Ammon's horn (tissue), 1 donor: ENCODE measurements at regions not wholly inside any gene's neighbourhood (a gene's known extent, or its start where the extent isn't known, plus 50 kb on each side); places are given as distances from the start of the nearest gene placed in this dataset.
"Not testable (repeated sequence)": the region's sequence is repeated elsewhere in the genome, so short reads cannot be mapped to it uniquely, and the experiment has no call there.

Source experiments
- DNase-seq: peaks from one replicate; pipeline ENCODE4 v3.0.0-alpha.2; 2016; ENCODE audit warnings: low spot score

DNA sequence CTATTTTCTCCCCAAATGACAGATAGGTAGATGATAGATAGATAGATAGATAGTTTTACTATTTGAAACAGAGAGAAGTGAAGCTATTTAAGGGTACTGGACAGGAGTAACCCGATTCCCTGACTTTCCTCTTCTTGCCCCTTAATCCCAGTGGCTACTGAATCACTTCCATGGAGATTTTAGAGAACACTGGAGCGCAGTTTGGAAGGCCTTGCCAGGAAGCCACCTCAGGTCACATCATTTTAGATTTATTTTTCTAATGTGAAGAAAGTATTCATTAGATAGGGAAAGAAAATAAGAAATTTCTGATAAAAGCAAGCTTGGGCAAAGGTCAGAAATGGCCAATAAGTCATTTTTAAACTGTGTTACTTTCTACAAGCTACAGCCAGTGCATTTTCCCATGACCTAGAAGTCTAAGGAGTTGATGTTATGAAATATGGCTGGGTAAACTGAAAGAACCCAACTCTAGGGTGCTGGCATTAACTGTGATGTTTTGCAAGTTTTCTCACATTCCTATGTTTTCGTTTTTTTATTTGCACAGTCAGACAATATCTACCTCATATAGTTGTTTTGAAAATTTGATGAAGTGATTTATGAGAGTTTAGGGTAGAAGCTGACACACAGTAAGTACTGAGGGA is 544.7 kb upstream of the PTGER4 start:
- no peak for DNase-seq

GRCh38 chr5:40124367-40124766 is 555.3 kb upstream of the PTGER4 start:
- DNase-seq = no peak

DNA sequence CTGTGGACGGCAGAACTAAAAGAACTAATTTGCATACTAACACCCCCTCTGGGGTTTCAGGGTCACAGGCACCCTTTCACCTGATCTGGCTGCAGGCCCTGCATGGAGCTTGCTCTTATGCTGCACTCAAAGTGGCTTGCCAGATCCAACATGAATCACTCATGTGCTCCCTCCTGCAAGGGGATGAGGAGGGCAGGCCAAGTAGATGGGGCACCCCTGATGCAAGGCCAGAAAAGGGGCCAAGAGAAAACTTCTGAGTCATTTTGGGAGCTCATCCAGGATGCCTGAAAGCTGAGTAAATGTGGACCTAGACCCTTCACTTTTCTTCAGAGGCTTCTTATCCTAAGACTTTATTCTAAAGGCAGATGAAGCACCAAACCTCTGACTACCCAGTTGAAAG is 558.5 kb upstream of the PTGER4 start:
- no peak for DNase-seq

- DNase-seq = no peak
These were observed 566.8 kb upstream of the PTGER4 start for GRCh38 chr5:40112875-40113274.

- not testable (repeated sequence) for DNase-seq
These were observed 568.7 kb upstream of the PTGER4 start for GRCh38 chr5:40111036-40111435.

DNA sequence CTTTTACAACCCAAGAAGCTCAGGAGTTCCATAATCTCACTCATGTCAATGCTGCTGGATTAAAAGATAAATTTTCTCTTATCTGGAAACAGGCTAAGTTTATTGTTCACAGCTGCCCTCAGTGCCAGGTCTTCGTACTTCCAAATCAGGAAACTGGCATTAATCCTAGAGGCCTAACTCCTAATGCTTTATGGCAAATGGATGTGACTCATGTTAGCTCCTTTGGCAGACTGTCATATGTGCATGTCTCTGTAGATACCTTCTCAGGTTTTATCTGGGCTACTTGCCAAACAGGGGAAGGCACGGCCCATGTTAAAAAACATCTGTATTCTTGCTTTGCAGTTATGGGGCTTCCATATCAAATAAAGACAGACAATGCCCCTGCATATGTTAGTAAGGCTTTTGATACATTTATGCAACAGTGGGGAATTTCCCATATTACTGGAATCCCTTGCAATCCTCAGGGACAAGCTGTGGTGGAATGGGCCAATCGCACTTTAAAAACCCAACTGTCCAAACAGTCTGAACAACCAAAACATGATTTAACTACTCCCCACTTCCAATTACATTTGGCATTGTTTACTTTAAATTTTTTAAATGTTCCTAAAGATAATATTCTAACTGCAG is 570.8 kb upstream of the PTGER4 start:
- not testable (repeated sequence) for DNase-seq

DNA sequence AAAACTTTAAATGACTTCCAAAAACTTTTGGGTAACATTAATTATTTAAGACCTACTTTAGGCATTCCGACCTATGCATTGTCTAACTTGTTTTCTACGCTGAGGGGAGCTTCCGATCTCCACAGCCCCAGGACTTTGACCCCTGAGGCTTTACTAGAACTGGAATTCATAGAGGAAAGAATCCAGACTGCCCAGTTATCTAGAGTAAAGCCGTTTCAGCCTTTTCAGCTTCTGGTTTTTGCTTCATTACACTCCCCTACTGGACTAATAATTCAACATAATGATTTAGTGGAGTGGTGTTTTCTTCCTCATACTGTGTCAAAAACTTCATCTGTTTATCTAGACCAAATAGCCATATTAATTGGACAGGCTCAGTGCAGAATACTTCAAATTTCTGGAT is 571.9 kb upstream of the PTGER4 start:
- DNase-seq = not testable (repeated sequence)

GRCh38 chr5:40106847-40107246 is 572.9 kb upstream of the PTGER4 start:
- no peak for DNase-seq

DNA sequence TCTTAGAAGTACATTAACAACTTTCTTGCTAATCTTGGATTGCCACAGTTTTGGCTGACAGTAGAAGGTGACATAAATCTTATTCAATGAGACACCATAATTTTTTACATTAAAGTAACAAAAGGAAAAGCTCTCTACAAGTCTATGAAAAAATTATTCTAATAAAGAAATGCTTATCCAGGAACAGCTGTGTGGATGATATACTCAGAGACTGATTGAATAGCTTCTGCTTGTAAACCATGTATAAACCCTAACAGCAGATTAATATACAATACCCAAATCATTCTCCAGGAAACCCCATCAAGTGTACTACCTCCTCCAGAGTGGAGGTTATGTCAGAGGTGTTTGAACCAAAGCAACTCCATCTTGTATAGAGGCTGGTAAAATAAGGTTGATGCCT is 581.4 kb upstream of the PTGER4 start:
- no peak for DNase-seq

GRCh38 chr5:40093550-40093949 is 586.2 kb upstream of the PTGER4 start:
- no peak for DNase-seq

DNA sequence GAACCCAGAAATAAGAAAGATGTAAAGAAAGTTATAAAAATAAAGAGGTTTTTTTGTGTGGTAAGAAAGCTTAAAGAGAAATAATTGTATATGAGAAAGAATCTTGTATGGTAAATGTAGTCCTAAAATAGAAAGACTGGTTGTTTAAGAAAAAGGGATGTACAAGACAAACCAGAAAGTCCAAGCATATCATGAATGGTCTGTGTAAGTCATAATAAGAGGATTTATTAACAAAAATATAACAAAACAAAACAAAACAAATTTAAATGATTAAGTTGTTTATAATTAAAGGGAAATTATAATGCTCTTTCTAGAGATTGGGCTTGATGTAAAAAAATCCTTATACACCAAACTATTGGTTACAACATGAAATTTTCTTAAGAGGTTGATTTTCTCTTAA is 590.4 kb upstream of the PTGER4 start:
- DNase-seq = no peak

DNA sequence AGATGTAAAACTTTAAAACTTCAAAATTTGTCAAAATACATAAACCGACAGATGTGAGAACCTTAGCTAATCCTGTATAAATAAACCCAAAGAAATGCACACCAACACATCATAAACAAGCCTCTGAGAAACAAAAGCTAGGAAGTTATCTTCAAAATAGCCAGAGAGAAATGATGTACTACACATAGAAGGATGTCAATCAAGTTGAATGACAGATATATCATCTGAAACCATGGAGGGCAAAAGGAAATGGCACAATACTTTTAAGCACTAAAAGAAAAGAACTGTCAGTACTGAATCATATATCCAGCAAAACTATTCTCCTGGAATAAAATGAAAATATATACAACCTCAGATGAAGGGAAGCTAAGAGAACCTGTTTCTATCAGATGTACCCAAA is 595.1 kb upstream of the PTGER4 start:
- no peak for DNase-seq

- no peak for DNase-seq
These were observed 597.4 kb upstream of the PTGER4 start for GRCh38 chr5:40082313-40082712.

- DNase-seq = no peak
These were observed 599.5 kb upstream of the PTGER4 start for GRCh38 chr5:40080191-40080590.

DNA sequence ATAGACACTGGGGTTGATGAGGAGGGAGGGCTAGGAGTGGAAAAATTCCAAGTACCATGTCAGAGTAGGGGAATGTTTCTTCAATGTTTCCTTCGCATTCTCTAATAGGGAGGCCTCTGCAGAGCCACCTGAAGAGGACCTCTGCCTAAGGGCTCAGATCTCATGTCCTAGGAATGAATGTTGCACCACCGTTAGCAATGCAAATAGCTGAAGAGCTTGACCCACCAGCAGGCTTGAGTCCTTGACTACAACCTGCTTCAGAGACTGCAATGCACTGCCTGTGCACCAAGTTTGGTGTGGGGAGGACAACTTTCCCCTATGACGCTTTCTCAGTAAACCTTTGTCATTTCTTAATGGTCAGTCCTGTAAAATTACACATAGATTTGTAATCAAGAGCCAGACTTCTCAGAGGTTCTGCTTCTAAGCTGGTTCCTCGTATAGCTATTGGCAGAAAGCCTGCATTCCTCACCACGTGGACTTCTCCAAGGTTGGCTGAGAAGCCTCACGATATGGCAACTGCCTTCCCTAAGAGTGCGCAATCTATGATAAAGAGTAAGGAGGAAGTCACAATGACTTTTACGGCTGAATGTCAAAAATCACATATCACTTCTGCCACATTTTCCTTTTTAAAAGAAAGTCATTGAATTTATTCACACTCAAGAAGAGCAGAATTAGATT is 600.7 kb upstream of the PTGER4 start:
- DNase-seq = no peak

DNA sequence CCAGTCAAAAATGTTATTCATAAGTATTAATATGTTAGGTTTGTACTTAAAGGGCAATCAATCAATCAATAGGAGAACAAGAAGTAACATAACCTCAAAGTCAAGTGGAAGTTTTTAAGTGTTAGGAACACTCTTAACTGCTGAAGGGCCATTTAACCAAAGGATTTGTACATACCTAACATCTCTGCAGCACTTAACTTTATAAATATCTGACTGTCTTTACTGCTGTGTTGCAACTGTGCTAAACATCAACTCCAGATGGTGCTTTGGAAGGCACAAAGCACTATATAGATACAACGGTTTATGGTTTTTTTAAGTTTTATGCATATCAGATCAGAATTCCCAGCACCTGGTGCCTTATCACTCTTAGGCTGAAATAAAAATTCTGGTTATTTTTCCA is 604.9 kb upstream of the PTGER4 start:
- DNase-seq = no peak

DNA sequence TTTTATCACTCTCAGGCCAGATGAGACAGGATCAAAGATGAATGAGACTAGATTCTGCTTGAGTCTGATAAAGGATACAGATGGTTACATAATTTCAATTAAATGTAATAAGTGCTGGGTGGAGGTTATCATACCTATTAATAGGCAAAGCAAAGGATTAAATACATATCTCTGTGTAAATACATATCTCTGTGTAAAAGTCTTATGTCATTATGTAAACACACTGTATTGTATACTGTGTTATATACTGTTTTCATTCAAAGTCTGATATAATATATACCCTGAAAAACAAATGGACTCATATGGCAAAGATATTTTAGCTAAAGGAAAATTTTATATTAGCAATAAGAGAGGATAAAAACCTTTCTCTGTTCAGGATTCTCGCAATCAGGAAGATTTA is 605.8 kb upstream of the PTGER4 start:
- no peak for DNase-seq

DNA sequence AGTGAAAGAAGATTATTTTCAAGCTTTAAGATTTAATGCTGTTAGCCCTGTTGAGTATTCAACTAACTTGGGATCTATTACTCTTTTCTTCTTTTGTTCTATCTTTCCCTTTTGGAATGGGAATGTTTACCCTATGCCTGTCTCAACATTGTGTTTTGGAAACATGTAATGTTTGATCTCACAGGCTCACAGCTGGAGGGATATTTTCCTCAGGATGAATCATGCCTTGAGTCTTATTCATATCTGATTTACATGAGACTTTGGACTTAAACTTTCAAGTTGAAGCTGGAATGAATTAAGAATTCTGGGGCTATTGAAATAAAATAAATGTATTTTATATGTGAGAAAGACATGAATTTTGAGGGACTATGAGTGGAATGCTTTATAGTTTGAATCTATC is 607.8 kb upstream of the PTGER4 start:
- DNase-seq = no peak

DNA sequence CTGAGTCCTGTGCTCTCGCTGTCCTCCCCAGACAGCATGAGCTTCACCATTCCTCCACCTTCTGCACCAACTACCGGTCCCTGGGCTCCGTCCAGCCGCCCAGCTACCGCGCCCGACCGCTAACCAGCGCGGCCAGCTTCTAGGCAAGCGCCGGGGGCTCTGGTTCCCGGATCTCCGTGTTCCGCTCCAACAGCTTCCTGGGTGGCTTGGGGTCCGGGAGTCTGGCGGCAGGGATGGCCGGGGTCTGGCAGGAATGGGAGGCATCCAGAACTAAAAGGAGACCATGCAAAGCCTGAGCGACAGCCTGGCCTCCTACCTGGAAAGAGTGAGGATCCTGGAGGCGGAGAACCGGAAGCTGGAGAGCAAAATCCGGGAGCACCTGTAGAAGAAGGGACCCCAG is 613.1 kb upstream of the PTGER4 start:
- no peak for DNase-seq

DNA sequence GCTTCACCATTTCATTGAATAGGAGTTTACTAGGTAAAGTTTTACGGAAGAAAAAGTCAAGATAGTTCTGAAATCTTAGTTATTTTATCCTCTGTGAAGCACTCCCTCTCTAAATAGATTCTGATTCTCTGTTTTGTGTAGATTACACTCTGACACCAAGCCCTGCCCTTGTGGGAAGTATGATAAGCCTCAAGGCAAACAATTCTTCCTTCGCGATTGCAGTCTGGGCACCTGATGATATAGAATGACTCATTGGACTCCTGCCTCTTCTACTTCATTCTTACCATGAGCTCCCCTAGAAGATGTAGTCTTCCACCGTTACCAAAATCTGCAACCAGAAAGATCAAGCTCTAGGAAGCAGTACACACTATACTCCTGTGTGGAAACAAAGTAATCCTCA is 626.9 kb upstream of the PTGER4 start:
- no peak for DNase-seq

DNA sequence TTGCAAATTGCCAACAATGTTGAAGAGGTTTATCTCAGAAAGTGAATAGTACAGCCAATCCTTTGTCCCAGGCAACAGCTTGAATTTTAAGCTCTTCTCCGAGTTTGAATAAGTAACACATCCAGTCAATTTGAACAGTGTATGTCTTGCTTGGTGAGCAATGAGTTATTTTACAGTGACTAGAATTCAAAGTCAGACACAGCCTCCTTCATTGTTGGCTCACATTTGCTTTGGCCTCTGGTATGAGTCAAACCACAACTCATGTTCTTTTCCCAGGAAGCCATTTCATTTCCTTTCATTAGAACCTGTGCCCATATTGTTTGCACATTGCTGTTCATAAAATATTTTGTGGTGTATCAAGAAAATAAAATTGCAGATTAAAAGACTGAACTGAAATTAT is 622.0 kb upstream of the DAB2 start:
- DNase-seq = no peak

DNA sequence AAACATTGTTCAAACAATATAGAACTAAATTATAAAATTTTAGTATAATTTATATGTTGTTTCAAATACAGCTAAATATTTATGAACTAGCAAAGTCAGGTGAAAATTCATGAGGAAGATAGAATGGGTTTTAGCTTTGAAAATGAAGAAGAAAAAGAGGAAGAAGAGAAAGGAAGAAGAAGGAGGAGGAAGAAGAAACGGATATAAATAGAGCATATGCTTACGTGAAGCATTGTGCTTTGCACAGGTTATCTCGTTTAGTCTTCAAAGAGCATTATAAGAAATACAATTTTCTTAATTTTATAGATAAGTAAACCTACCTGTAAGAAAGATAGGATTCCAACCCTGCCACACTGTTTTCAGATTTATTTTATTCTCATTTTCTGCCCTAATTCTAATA is 620.6 kb upstream of the DAB2 start:
- DNase-seq = no peak

GRCh38 chr5:40043916-40044315 is 619.1 kb upstream of the DAB2 start:
- DNase-seq = no peak

DNA sequence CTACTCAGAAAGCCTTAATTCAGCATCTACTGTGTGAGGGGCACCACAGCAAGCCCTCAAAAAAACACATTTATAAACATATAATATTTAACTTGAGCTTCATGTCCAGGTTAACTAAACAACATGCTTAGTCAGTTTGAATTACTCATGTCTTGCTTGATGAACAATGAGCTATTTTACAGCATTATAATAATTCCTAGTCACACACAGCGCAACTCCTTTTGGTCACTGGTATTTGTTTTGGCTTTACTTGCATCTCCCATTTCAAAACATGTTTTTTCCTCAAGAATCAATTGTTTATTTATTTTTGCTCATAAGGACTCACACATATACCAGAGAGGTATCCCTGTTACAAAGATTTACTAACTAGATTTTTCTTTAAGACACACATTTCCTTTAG is 616.7 kb upstream of the DAB2 start:
- no peak for DNase-seq
